ENCODE measurements at regions not wholly inside any gene's neighbourhood (a gene's known extent, or its start where the extent isn't known, plus 50 kb on each side); places are given as distances from the start of the nearest gene placed in this dataset.

DNA sequence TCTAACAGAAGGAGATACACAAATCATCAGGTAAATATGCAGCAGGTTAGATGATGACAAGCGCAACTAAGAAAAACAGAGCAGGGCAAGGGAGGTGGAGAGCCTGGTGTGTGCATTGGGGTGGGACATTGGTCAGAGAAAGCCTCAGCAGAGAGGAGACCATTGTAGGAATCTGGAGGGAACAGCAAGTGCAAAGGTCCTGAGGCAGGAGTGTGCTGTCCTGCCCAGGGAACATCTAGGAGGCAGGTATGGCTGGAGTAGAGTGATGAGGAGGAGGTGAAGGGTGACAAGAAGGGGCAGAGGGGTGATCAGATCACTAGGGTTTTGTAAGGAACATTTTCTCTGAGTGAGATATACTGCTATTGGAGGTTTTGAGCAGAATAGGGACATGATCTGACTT is 90.1 kb downstream of the NCR2 start:
- TF ChIP-seq, protein P1, sequence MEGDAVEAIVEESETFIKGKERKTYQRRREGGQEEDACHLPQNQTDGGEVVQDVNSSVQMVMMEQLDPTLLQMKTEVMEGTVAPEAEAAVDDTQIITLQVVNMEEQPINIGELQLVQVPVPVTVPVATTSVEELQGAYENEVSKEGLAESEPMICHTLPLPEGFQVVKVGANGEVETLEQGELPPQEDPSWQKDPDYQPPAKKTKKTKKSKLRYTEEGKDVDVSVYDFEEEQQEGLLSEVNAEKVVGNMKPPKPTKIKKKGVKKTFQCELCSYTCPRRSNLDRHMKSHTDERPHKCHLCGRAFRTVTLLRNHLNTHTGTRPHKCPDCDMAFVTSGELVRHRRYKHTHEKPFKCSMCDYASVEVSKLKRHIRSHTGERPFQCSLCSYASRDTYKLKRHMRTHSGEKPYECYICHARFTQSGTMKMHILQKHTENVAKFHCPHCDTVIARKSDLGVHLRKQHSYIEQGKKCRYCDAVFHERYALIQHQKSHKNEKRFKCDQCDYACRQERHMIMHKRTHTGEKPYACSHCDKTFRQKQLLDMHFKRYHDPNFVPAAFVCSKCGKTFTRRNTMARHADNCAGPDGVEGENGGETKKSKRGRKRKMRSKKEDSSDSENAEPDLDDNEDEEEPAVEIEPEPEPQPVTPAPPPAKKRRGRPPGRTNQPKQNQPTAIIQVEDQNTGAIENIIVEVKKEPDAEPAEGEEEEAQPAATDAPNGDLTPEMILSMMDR (IDR thresholded peaks at IDR 0.05): no peak
- TF ChIP-seq POLR2A (IDR thresholded peaks at IDR 0.05): no peak
